GM23248 (cell line): ENCODE measurements at regions not wholly inside any gene's neighbourhood (a gene's known extent, or its start where the extent isn't known, plus 50 kb on each side); places are given as distances from the start of the nearest gene placed in this dataset.

Experiments used
- EZH2 ChIP-seq: fragments of 200-600 bp; sonication (generic); IDR thresholded peaks from 2 replicates; pipeline ENCODE4 v1.6.1; 2018; ENCODE audit warnings: antibody characterized with exemption, mild to moderate bottlenecking; ENCODE audit not compliant: insufficient read depth, poor library complexity, severe bottlenecking
- EZH2phosphoT487 ChIP-seq: fragments of 200-600 bp; sonication (generic); IDR thresholded peaks from 2 replicates; pipeline ENCODE4 v1.6.1; 2018; ENCODE audit warnings: antibody characterized with exemption, moderate library complexity, mild to moderate bottlenecking, low read depth; ENCODE audit not compliant: insufficient read depth

GRCh38 chr13:88022431-88023208 is 351.4 kb downstream of the SLITRK5 start:
- TF ChIP-seq EZH2 (no peak), EZH2phosphoT487 (no peak)
